ENCODE measurements at regions not wholly inside any gene's neighbourhood (a gene's known extent, or its start where the extent isn't known, plus 50 kb on each side); places are given as distances from the start of the nearest gene placed in this dataset.

DNA sequence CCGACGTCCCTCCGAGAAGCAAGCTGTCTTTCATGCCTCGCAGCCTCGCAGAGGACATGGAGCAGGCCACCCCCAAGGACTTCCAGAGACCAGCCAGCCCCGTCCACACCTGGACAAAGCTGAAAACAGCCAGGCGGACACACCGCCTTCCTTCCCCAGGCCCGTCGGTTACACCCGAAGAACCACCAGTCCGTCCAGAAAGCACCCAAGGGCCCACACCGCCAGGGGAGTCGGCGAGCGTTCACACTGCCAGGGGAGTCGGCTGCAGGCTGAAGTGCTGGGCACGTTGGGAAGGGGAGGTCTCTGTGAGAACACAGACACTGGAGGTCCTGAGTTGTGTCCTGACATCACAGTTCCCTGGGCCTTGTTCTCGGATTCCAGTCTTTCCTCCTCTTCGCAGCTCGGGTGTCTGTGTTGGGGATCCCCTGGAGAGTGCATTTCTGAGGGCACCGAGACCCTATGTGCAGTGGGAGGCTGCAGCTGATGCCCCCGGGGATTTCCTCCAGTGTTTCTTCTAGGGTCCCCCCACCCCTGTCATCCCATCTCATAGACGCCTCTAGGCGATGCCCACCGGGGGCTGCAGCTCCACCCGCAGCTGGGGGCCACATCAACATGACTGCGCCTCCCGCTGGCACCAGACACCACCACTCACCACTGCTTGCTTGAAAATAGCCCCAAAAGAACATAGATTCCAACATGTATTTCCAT is 344.4 kb upstream of the SALL3 start:
- no peak overlapping the region for H3K27ac Mint-ChIP-seq
- no peaks in the 10 kb centered on the region for H3K27me3 Mint-ChIP-seq (ENCODE audit: low read depth)
- H3K4me1 Mint-ChIP-seq (ENCODE audit: low read depth) = no peaks in the 10 kb centered on the region
- H3K36me3 Mint-ChIP-seq (ENCODE audit: insufficient read depth in 2 of 2) = peaks cover 6 to 9% of the 10 kb centered on the region in 2 donors
- DNase-seq (no peak), ATAC-seq (replicated peaks in 1 of 2) (no peak)
- no peak overlapping the region for H3K4me3 Mint-ChIP-seq
- peaks cover 9 to 13% of the 10 kb centered on the region in 2 donors for H3K9me3 Mint-ChIP-seq

DNA sequence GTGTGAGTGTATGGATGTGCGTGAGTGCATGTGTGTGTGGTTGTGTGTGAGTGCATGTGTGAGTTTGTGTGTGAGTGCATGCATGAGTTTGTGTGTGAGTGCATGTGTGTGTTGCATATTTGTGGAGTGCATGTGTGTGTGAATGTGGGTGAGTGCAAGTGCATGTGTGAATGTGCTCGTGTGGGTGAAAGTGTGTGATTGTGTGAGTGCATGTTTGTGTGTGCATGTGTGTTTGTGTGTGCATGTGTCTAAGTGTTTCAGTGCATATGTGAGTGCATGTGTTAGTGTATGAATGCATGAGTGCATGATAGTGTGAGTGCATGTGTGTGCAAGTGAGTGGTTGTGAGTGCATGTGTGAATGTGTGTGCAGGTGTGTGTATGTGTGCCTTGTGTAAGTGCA is 343.4 kb upstream of the SALL3 start:
- no peak overlapping the region for H3K4me3 Mint-ChIP-seq
- peaks cover 6 to 9% of the 10 kb centered on the region in 2 donors for H3K36me3 Mint-ChIP-seq (ENCODE audit: insufficient read depth in 2 of 2)
- H3K9me3 Mint-ChIP-seq = peaks cover 9 to 13% of the 10 kb centered on the region in 2 donors
- no peak for DNase-seq
- H3K4me1 Mint-ChIP-seq (ENCODE audit: low read depth) = no peaks in the 10 kb centered on the region
- no peaks in the 10 kb centered on the region for H3K27me3 Mint-ChIP-seq (ENCODE audit: low read depth)
- H3K27ac Mint-ChIP-seq = no peak overlapping the region
- ATAC-seq (replicated peaks in 1 of 2) = no peak

DNA sequence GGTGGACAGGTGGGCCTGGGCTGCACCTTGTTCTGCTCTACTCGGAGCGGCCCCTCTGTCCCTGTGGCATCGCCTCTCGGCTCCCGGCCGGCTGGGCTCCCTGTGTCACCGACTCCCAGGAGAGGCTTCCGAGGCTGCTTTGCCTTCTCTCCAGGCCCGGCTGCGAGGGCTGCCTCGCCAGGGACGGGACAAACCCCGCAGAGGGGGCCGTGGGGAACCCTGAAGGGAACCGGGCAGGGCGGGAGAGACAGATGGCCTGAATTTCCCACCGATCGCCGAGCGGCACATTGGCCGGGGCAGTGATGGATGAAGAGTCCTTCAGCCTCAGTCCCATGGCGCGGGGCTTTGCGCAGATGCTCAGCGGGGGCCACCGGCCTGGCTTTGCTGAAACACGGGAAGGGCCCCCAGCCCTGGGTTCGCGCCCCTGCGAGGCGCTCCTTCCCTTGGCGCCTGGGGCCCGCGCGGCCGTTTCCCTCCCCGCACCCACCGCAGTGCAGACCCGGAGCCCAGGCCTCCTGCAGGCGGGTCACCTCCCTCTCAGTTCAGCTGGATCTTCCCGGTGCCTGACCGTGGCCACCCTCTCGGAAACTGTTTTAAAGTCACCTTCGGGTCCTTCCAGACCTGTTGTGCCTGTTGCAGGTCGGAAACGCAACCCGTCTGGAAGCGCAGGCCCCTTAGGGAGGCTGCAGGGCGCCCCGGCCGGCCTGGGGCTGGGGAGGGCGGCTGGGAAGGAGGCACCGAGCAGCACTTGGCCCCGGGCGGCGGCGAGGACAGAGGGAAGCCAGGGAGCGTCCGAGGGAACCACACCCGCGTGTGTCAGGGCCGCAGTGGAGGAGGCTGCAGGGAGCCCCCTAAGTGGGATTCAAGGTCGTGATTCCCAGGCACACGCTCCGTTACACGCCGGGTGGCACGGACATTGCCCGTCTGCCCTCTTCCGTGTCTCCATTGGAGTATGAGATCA is 341.9 kb upstream of the SALL3 start:
- peaks cover 4 to 9% of the 10 kb centered on the region in 2 donors for H3K36me3 Mint-ChIP-seq (ENCODE audit: insufficient read depth in 2 of 2)
- H3K4me1 Mint-ChIP-seq (ENCODE audit: low read depth) = no peaks in the 10 kb centered on the region
- no peak overlapping the region for H3K27ac Mint-ChIP-seq
- H3K4me3 Mint-ChIP-seq = no peak overlapping the region
- H3K27me3 Mint-ChIP-seq (ENCODE audit: low read depth) = no peaks in the 10 kb centered on the region
- ATAC-seq (replicated peaks in 1 of 2) (no peak), DNase-seq (no peak)
- peaks cover 9 to 11% of the 10 kb centered on the region in 2 donors for H3K9me3 Mint-ChIP-seq

DNA sequence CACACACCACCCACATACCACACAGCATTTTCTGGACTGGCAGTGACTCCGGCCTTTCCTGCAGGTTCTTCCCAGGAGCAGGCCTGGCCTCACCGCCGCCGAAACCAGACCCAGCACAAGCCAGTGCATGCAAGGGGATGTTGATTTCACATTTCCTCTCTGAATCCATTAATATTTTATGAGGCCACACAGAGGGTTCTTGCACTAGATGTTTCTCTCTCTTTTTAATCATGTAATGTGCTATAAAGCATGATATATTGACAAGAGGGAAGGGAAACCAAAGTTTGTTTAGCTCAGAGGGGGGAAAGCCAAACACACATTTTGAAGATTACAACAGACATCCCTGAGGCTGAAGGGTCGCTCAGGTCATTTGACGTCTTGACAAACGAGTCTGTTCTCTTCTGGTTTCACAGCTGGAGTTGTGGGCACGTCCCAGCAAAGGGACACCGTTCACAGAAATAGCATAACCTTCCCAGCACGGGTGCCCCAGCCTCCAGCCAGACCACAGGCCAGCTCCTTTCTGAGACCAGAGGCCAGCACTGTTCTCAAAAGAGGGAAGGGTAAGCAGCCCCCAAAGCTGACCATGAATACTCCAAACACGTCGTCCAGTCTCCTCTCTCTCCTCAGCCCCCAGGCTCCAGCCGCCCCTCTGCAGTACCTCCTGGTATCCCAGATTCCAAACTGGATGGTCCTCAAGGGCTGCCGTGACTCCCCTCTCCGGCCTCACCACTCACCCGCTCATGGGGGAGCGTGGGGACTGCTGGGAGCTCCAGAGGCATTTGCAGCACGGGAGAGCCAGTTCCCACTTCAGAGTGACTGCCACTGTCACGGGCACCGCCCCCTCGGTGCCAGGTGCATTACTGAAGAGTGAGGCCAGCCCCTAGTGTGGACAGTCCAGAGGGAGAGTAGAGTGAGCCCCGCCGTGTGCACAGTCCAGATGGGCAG is 340.3 kb upstream of the SALL3 start:
- no peaks in the 10 kb centered on the region for H3K27me3 Mint-ChIP-seq (ENCODE audit: low read depth)
- ATAC-seq (replicated peaks in 1 of 2) (no peak), DNase-seq (no peak)
- H3K4me1 Mint-ChIP-seq (ENCODE audit: low read depth) = no peaks in the 10 kb centered on the region
- no peak overlapping the region for H3K4me3 Mint-ChIP-seq
- peaks cover 9 to 11% of the 10 kb centered on the region in 2 donors for H3K9me3 Mint-ChIP-seq
- H3K27ac Mint-ChIP-seq = no peak overlapping the region
- H3K36me3 Mint-ChIP-seq (ENCODE audit: insufficient read depth in 2 of 2) = peaks cover 4 to 9% of the 10 kb centered on the region in 2 donors

DNA sequence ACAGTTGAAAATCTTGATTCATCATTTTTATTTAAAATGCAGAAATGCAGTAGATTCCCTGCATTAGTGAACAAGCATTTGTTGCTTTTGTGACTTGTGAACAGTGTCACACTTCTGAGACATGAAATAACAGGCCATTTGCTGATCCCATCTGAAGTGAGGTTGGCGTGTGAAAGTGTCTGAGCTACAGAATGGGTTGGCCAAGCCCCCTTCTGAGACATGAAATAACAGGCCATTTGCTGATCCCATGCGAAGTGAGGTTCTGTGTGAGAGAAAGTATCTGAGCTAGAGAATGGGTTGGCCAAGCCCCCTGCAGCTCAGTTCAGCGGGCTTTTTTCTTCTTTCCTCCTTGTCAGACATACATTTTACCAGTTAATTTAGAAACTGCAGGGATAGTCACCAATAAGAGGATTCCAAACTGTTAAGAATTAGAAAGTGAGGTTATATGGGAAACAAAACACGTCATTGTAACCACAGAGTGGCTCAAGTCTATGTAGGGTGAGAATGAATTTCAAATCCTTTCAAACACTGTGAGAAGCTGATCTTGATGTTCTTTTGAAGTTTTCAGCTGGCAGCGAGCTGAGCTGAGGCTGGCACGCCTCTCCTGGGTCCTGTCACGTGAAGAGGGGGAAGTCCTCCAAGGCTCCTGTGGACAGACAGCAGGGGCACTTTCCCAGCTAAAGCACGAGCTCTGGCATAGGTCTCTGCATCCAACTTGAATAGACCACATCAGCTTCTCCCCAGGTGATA is 339.2 kb upstream of the SALL3 start:
- H3K4me3 Mint-ChIP-seq = no peak overlapping the region
- no peaks in the 10 kb centered on the region for H3K27me3 Mint-ChIP-seq (ENCODE audit: low read depth)
- peaks cover 4 to 6% of the 10 kb centered on the region in 2 donors for H3K36me3 Mint-ChIP-seq (ENCODE audit: insufficient read depth in 2 of 2)
- DNase-seq = no peak
- H3K4me1 Mint-ChIP-seq (ENCODE audit: low read depth) = no peaks in the 10 kb centered on the region
- H3K27ac Mint-ChIP-seq = no peak overlapping the region
- peak in 1 of 2 donors; percentile 43 for ATAC-seq (replicated peaks in 1 of 2)
- peaks cover 9 to 11% of the 10 kb centered on the region in 2 donors for H3K9me3 Mint-ChIP-seq

DNA sequence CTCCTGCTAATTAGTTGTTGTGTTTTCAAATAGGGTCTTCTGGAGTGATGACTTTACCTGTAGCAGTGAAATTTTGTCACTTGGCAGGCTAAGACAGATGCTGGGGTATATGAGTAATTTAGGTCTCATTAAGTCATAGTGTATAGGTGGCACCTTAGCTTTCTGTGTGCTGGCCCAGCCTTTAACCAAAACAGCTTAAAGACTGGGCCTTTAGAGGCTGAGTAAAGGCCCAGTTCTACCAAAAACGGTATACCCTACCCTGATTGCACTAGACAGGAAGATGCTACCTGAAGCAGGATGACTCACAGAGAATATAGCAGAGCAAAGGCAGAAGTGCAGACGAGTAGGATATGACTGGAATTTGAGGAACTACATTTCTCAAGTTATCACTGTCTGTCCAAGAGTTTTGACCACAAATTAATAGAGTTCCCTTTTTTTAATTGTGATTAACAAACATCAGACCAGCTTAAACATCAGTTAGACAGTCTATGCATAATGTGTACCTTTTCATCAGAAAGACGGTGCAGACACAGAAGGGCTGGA is 337.9 kb upstream of the SALL3 start:
- Mint-ChIP-seq H3K27me3 (ENCODE audit: low read depth) (no peaks in the 10 kb centered on the region), H3K9me3 (peaks cover 0 to under 1% of the 10 kb centered on the region in 2 donors), H3K4me1 (ENCODE audit: low read depth) (no peaks in the 10 kb centered on the region), H3K36me3 (ENCODE audit: insufficient read depth in 2 of 2) (no peaks in the 10 kb centered on the region), H3K27ac (no peak overlapping the region), H3K4me3 (peak overlapping the region in 1 of 2 donors; percentile 44)
- ATAC-seq (replicated peaks in 1 of 2) (peak; percentile 32 to 68), DNase-seq (no peak)

DNA sequence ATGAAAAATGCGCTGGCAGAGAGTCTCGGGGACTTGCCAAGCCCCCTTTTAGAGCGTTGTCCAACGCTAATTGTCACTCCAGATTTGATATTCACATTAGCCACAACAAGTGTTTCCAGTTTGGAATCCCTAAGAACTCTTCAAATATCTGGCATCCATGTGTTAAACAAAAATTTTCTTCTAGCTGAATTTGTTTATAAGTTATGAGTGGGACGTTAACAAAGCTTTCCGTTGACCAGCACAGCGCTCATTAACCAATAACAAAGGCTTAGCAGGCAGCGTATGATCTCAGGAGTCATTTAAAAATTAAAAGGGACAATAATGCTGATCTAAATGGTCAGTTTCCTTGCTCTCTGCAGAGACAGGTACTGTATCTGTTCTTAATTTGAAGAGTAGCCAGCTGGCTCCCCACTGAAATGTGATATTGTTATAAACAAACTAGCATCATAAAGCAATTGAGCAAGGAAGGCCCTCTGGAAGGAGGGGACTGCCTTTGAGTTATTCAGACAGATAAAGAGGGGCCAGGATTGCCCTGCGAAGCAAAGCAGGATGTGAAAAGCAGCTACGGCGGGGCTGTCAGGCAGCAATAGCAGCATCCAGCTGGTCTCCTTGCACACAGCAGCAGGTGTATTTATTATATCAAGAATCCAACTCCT is 337.2 kb upstream of the SALL3 start:
- Mint-ChIP-seq H3K4me3 (no peak overlapping the region), H3K4me1 (ENCODE audit: low read depth) (no peaks in the 10 kb centered on the region), H3K36me3 (ENCODE audit: insufficient read depth in 2 of 2) (no peaks in the 10 kb centered on the region), H3K9me3 (no peaks in the 10 kb centered on the region), H3K27ac (no peak overlapping the region), H3K27me3 (ENCODE audit: low read depth) (no peaks in the 10 kb centered on the region)
- no peak for DNase-seq
- no peak for ATAC-seq (replicated peaks in 1 of 2)

DNA sequence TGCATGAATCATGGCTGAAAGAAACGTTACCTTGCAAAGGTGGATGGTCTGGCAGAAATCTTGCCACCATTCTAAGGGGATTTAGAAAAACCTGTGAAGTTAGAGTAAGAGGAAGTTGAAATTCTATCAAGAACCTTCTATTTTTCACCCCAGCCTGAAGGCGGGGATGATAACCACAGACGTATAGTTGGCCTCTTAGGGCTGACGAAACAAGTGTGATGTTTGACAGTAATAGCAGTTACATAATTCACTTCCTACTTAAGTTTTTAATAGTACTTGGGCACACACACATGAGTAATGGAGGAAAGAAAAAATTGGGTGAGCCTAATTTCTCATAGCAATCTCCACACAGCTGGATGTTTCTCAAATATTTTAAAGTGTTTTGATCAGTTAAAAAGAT is 336.6 kb upstream of the SALL3 start:
- Mint-ChIP-seq H3K9me3 (no peaks in the 10 kb centered on the region), H3K4me3 (no peak overlapping the region), H3K36me3 (ENCODE audit: insufficient read depth in 2 of 2) (no peaks in the 10 kb centered on the region), H3K27me3 (ENCODE audit: low read depth) (no peaks in the 10 kb centered on the region), H3K4me1 (ENCODE audit: low read depth) (no peaks in the 10 kb centered on the region), H3K27ac (no peak overlapping the region)
- DNase-seq (no peak), ATAC-seq (replicated peaks in 1 of 2) (peak in 1 of 2 donors; percentile 57)

DNA sequence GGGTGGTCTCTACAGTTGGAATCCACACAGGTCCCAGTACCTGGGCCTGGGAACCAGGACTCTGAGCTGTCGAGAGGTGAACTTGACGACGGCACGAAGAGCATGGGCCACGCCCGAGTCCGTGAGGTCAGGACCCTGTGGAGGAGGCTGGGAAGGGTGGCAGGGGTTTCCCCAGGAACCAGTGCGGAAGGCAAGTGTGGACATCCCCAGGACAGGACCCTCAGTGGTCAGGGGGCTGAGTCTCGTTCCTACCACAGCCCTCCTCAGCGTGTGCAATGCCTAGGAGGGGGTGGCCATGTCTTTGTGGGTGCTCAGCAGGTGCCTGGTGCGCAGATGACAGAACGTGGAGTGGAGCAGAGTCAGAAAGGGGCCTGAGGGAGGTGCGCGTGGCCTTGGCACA is 335.6 kb upstream of the SALL3 start:
- Mint-ChIP-seq H3K9me3 (peaks cover 0 to 2% of the 10 kb centered on the region in 2 donors), H3K36me3 (ENCODE audit: insufficient read depth in 2 of 2) (no peaks in the 10 kb centered on the region), H3K27me3 (ENCODE audit: low read depth) (no peaks in the 10 kb centered on the region), H3K27ac (no peak overlapping the region), H3K4me3 (no peak overlapping the region), H3K4me1 (ENCODE audit: low read depth) (no peaks in the 10 kb centered on the region)
- no peak for ATAC-seq (replicated peaks in 1 of 2)
- DNase-seq = no peak

DNA sequence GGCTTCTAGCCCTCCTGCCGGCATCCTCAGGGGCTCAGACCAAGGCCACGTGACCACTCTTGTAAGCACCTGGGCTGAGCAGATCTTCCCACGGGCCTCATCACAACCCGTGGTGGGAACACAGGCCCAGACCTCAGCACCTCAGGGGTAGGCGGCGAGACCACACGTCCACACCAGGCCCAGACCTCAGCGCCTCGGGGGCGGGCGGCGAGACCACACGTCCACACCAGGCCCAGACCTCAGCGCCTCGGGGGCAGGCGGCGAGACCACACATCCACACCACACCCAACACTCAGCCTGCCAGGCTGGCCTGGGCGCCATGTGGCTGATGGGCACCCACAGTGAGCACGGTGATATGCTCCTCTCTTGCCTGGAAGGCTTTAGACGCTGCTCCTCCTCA is 334.4 kb upstream of the SALL3 start:
- H3K27me3 Mint-ChIP-seq (ENCODE audit: low read depth) = no peaks in the 10 kb centered on the region
- no peaks in the 10 kb centered on the region for H3K36me3 Mint-ChIP-seq (ENCODE audit: insufficient read depth in 2 of 2)
- no peaks in the 10 kb centered on the region for H3K4me1 Mint-ChIP-seq (ENCODE audit: low read depth)
- no peak overlapping the region for H3K4me3 Mint-ChIP-seq
- no peak for DNase-seq
- no peak overlapping the region for H3K27ac Mint-ChIP-seq
- H3K9me3 Mint-ChIP-seq = peaks cover 0 to 2% of the 10 kb centered on the region in 2 donors
- ATAC-seq (replicated peaks in 1 of 2) = no peak

DNA sequence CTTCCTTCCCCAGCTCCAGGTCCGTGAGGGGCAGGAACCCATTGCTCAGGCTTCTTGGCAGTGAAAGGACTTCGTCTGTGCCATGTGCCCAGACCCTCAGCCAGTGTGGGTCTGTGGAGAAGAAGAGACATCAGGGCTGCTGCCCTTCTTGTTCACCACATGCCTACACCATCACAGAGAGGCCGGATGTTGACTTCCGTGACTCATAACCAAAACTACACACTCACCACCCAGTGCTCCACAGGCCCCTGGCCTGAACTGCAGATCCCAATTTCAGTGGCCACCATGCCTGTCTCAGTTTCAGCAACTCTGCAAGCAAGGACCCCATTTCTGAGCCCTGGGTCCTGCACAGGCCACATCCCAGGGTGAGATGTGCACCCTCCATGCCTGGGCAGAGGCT is 332.6 kb upstream of the SALL3 start:
- no peaks in the 10 kb centered on the region for H3K36me3 Mint-ChIP-seq (ENCODE audit: insufficient read depth in 2 of 2)
- H3K27ac Mint-ChIP-seq = no peak overlapping the region
- H3K4me1 Mint-ChIP-seq (ENCODE audit: low read depth) = no peaks in the 10 kb centered on the region
- H3K27me3 Mint-ChIP-seq (ENCODE audit: low read depth) = no peaks in the 10 kb centered on the region
- no peak for DNase-seq
- peak in 1 of 2 donors; percentile 62 for ATAC-seq (replicated peaks in 1 of 2)
- no peak overlapping the region for H3K4me3 Mint-ChIP-seq
- peaks cover 0 to 2% of the 10 kb centered on the region in 2 donors for H3K9me3 Mint-ChIP-seq

Measured in activated T-cell treated with anti-CD3 and anti-CD28 coated beads, Interleukin-2, amount 50 U/mL, for 72 hours (primary cell).